HG02981 (cell line): ENCODE measurements at regions not wholly inside any gene's neighbourhood (a gene's known extent, or its start where the extent isn't known, plus 50 kb on each side); places are given as distances from the start of the nearest gene placed in this dataset.

ENCODE experiments used
- ATAC-seq: cut with Tn5 transposase; IDR thresholded peaks from one replicate; pipeline ENCODE4 v1.9.1; 2021; ENCODE audit warnings: mild to moderate bottlenecking, moderate library complexity; ENCODE audit not compliant: unreplicated experiment

DNA sequence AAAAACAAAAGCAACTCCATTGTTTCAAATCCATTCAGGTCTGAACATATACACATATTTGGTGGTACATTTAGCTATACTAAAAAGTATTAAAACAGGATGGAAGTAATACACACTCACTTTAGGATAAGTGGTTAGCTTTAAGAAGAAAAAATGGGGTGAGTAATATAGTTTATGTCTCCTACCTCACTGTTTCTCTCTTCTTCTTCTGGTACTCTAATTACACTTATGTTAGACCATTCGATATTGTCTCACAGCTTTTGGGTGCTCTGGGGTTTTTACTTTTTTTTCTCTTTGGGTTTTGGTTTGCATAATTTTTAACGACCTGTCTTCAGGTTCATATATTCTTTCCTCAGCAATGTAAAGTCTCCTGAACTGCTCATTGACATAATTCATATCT is 75.4 kb upstream of the AKAP13 start:
- no peak for ATAC-seq

DNA sequence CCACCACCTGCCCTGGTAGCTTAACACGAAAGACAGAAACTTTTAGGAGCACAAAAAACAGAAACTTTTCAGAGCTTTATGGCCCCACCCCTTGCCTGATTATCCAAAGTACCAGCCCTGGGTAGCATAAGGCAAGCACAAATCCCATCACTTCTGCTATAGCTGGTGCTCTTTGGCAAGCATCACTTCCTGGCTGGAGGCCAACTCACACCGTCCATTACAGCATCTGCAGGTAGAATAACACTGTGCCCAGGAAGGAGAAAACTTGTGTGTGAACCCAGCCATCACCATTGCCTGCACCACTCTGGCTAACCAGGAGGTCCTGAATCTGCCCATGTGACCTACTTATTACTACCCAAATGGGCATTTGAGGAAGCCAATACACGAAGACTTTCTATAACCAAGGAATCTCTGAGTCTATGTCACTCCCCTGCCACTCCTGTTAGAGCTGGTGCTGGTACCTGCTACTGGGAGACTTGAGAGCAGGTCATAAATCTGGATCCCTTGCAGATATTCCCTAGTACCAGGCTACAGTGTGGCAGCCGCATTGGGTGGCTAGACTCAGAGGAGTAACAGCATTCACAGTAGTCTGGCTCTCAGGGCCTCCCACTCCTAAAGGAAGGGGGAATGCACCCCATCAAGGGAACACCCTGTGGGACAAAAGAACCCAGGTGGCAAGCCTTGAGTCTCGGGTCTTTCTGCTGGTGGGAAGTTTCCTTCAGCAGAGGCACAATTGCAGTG is 73.3 kb upstream of the AKAP13 start:
- no peak for ATAC-seq

DNA sequence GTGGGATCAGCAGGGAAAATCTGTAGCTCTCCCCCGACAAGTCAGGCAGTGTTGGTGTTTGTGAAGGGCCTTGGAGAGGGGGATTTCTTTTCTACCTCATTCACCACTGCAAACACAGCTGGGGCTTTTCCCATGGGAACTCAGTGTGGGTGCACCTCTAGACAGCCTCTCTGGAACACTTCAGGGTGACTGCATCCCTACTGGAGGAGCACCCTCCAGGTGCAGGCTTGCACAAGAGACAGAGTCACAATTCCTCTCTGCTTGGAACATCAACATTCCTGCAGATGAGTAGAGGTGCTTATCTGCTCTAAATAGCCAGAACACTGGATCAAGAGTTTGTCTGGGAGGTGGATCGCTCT is 72.7 kb upstream of the AKAP13 start:
- no peak for ATAC-seq

DNA sequence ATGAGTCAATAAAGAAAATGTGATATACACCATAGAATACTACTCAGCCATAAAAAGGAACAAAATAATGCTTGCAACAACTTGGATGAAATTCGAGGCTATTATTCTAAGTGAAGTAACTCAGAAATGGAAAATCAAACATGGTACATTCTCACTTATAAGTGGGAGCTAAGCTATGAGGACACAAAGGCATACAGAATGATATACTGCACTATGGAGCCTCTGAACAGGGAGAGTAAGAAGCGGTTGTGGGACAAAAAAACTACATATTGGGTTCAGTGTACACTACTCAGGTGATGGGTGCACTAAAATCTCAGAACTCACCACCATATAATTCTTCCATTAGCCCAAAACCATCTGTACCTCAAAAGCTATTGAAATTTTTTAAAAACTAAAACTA is 68.8 kb upstream of the AKAP13 start:
- no peak for ATAC-seq

DNA sequence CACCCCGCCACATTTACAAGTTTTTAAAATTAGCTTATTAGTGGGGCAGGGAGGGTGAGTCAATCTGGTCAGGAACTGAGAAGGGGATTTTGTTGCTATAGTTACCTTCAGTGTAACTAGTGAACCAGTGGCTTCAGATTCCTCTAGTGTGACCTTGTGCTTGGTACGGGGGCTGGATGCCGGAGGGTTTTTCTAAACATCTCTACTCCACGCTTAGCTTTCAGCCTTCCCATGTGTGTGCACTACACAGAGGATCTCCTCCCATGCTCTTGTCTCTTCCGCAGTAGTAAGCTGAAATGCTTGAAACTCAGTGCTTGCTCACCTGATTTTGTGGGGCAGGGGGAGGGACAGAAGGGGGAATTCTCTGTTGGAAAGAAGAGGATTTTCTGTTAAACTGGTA is 67.9 kb upstream of the AKAP13 start:
- ATAC-seq = peak; percentile 98

DNA sequence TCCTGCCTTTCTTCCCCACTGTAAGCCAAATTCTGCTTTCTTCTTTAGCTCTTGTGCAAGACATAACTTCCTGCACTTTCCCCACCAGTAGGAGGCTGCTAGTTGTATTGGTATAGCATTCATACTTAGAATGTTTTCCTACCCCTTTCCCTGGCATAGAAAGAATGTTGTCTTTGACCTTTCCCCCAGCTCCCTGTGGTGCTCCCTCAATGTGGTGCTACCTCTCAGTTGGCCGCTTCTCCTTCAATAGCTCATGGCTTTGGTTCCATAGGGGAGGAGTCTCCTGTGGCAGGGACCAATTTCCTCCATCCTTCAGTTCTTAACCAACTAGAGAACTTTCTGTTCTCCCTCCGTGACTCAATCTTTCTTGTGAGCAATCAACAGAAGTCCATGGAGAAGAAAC is 67.5 kb upstream of the AKAP13 start:
- ATAC-seq = peak; percentile 14

DNA sequence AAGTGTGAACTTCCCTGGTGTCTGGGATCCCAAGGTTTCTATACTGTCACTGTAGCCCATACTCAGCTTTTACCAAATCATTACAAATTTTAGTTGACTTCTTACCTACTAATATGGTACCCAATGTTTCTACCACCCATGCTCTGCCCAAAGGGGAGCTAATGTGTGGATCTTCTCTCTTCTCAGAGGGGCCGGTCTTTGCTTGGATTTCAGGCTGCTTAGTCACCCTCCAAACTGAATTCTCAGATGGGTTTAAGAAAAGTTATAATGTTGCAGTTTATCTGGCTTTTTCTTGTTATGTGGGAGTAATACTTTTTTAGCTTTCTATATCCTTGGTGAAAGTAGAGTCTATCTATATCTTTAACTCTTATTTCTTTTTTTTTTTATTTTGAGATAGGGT is 67.1 kb upstream of the AKAP13 start:
- no peak for ATAC-seq

DNA sequence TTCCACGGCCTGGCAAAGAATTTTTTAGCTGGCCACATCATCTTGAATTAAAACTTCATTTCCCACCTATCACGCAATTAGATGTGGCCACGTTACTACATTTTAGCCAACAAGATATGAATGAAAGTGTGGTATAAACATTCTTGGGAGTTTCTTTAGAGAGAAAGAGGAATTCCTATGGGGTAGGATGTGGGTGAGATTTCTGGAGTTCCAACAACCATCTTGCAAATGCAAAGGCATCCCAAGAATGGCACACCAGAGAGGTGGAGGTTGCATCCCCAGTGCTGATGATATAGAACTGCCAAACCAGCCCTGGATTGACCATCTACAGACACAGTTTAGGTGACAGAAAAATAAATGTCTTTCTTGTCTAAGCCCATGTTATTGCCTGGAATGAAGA is 66.3 kb upstream of the AKAP13 start:
- ATAC-seq = no peak

DNA sequence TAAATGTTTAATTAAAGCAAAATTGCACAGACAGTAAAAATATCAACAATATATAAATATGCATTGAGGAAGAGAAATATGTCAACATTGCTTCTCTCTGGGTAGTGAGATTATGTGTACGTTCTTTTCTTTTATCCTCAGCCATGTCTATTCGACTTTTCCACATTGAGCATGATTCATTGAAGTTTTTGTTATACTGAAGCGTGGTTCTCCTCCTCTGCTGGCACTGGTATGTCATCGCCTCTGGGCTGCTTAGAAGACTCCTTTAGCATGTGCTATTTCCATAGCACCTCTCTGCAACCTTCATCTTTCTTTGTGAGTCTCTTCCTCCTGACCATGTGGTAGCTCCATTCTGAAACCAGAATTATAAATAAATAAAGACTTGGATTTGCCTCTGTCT is 65.8 kb upstream of the AKAP13 start:
- no peak for ATAC-seq

DNA sequence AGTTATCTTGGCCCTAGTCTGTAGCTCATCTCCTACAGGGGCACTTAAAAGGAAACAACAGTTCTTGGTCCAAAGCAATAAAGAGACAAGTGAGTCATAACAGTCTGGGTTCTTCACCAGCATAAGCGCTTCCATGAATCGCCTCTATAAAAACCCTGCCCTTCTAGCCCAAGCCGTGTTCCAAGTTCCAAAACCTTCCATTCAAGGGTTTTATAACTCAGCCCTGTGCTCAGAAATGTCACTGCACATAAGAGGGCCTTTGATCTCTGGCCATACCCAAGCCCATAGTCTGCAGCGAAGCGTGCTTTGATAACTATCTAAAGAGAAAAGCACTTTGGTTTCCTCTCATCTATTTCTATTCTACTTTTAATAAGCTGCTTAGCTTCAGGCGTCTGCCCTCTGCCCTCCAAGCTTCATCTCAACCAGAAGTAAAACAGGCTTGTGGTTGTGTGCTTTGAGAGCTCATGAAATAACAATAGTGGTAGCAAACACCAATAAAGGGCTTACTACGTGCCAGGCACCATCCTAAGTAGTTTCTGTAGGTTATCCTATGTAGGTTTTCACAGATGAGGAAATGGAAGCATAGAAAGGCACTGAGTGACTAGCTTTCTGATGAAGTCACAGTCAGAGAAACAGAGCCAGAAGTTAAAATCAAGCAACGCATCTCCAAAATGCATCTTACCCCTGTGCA is 64.0 kb upstream of the AKAP13 start:
- ATAC-seq = no peak

DNA sequence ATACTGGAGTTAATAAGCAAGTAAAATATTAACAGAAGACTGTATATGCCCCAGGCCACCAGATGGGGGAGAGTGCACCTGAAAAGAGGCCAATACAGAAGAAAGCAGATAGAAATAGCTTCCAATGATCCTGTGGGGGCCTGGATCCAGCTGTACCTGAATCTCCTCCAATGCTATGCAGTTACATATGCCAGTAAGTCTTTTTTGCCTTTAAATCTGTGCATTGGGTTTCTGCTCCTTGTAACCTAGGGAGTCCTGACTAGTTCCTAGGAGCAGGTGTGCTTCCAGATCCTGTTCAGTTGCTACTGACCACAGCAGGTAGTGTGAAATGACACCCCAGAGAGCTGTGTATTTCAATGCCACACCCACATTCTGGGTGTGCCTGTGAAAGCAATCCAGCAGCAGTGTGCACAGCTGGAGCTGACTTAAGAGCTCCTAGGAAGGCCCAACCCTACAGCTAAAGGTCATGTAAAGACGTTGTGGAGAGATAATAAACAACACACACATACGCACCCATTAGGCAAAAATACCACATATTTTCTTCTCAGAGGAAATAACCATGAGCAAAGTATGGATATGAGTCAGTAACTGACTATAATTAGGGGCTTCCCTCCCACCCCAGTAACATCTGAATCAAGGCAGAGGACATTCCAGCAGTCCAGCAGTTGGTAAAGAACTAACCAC is 62.2 kb upstream of the AKAP13 start:
- peak; percentile 90 for ATAC-seq

DNA sequence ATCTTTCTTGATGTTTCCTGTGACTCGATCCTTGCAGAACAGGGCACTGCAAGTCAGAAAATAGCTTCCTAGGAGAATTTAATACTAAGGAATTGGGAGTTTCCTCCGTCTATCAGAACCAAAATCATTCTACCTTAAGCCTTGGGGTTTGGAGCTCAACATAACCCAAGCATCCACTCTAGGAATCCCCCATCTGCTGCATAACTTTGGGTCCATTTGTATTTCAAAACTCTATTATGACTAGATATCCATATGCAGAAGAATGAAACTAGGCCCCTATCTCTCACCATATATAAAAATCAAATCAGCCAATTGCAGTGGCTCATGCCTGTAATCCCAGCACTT is 61.7 kb upstream of the AKAP13 start:
- peak; percentile 19 for ATAC-seq

DNA sequence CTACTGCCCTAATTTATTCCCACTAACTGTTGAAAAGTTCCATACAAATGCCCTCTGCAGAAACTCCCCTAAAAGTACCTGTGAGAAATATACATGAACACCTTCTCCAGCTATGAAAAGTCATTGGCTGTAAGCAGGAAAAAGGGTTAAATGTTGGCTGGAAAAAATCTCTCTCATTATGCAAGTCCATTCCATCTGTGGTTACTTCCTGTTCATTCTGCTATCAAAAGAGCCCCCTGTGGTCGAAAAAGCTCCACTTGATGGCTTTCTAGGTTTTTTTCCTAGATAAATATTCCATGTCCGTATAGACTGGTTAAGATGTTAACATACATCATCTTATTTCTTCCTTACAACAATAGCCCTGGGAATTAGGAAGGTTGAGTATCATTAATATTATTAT is 56.2 kb upstream of the AKAP13 start:
- no peak for ATAC-seq

DNA sequence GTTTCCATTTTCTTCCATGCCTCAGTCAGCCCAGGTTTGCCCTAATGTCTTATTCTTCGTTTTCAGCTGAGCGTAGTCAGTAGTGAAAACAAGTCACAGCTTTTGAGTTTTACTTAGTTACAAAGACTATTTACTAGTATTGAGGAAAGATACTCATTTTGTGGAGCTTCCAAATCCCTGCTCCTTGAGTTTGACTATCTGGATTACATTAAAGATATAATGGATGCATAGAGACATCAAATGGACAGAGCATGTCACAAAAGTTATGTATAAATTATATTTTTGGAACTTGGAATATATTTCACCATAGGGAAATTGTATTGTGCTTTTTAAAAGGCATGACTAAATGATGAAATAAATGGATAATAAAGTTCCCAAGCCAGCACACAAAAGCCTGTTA is 54.6 kb upstream of the AKAP13 start:
- no peak for ATAC-seq

DNA sequence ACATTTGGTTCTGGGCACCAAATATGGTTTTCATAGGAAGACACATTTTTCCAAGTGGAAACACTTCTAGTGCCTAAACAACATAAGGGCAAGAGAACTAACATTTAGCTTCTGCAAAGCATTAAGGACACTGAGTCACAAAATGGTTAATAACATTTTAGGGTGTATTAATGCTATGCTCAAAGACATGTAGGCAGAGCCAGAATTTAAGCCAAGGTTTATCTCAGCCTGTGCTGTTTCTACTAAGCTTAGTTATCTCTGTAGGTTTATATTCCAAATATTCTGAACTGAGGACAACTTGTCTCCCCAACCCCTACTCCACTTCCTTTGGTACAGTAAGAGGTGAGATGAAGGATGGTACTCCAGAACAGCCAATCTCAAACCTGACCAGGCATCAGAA is 54.1 kb upstream of the AKAP13 start:
- no peak for ATAC-seq

DNA sequence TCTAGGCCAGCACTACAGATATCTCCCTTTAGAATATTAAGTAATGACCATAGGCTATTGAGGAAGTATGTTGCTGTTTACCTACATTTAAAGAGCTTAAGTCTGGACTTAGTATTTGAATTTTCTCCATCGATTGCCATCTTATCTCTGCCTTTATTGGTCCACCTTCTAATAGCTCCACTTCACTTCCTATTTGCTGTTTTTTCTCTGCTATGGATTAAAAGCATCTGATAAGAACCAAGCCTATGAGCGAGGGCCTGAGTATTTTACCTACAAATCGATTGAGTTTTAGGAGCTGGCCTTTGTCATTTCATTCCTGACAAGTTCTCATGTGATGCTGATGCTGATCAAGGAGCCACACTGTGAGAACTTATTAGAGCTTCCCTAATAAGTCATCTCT is 52.6 kb upstream of the AKAP13 start:
- ATAC-seq = no peak

DNA sequence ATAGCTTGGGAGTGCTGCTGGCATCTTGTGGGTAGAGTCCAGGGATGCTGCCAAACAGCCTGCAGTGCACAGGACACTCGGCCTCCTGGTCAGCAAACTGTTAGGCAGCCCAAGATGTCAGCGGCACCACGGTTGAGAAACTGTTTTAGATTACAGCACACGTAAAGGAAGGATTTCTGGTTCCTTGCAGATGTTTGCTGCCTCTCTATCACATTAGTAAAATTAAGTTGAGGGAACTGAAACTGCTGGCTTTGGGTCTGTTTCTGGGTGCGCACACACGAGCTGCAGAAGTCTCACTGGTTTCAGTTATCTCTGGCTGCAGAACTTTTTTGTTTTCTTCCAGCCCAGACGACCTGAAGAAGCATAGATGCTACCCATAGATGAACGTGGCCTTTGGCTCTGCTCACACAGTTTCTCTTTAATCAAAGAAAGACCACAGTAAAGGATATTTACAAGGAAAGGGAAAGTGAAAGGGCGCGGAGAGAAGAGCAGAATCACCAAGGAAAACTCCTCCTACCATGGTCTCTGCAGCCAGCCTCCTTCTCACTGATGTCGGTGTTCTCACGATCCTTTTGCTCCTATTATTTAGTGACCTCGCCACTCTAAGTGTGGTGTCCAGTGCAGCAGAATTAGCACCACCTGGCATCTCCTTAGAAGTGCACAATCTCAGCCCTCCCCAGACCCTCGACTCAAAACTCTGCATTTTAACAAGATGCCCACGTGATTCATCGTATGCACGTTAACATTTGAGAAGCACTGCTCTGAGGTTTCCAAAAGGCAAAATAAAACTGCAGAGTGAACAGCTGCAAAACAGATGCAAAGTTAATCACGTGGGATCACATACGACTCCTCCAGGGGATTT is 50.6 kb upstream of the AKAP13 start:
- ATAC-seq = peak; percentile 58
